Pulmonary artery endothelial cell (primary cell): ENCODE measurements at regions not wholly inside any gene's neighbourhood (a gene's known extent, or its start where the extent isn't known, plus 50 kb on each side); places are given as distances from the start of the nearest gene placed in this dataset.

Source experiments
- DNase-seq: peaks from one replicate; pipeline ENCODE4 v3.0.0-alpha.2; 2011; ENCODE audit warnings: low read depth, low spot score

GRCh38 chr5:125823572-125823971 is 599.6 kb upstream of the GRAMD2B start:
- DNase-seq = no peak

DNA sequence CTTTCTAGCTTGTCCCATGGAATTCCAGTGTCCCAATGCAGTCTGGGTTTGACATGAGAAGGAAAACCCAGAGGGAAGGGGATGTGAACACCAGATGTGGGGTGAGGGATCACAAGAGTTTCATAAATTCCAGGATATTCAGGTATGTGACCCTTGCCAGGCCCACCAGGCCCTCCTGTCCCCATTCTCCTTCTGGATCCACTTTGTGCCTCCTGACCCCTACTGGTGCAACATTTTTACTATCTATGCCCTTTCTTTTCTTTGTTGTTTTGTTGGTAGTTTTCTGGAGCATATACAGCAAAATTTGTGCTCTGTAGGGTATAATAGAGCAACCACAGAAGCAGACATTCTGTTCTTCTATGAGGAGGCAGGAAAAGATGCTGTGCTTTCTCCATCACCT is 597.0 kb upstream of the GRAMD2B start:
- no peak for DNase-seq

DNA sequence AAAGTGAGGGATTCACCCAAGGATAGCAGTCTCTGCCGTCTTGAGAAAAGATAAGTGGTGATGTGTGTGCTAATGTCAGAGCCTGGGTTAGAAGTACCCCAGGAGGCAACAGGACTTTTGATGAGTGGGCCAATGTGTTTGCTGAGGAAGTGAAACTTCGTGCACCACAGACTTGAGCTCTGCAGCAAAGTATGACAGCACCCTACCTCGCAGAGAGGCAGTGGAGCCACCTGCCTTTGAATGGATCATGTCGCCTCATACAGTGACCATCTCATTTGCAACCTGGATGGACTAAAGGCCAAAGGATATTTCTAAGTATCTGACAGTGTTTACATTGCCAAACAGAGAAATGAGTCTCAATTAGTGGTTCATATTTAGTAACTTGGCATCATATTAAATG is 593.9 kb upstream of the GRAMD2B start:
- no peak for DNase-seq

DNA sequence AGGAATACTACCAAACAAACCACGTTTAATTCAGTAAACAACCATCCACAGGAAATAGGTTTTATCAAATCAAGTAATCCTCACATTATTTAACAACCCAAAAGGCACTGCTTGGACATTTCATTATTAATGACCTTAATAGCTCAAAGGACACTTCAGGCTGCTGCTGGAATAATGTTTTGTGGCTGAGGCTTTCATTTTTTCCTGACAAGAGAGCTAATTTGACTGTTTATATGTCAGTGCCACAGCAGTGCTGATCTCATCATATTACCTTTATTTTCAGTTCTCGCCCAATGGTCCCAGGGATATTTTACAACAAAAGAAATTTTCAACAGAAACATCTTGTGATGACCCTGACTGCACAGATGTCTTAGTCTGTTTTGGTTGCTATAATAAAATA is 589.8 kb upstream of the GRAMD2B start:
- DNase-seq = no peak

DNA sequence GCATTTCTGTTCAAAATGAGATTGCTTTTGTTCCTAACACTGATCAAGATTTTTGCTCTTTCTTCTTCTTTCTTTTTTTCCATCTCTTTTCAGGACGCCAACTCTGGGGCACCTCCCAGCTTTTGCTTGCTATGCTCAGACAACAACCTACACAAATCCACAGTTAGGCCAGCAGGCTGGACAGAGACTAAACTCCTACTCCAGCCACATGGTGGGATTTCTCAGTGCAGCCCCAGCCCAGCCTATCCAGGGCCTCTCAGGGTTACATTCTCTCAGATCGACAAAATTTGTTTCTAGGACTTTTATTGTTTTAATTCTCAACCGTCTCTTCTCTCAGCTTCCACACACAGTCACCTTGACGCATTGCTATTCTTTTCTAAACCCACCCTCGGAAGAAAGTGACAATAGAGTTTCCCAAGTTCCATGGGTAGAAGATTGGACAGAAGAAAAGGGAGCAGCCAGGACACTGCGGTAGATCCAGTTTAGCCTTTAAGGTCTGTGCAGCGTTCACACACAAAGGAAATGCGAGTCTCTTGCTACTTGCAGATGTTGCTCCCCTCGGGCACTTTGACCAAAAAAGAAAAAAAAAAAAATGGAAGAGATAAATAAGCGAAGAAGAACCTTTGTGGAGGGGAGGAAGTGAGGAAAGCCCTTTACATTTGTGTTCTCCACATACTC is 588.6 kb upstream of the GRAMD2B start:
- no peak for DNase-seq

- peak; percentile 3 for DNase-seq
Measured at GRCh38 chr5:125835293-125836172, 587.7 kb upstream of the GRAMD2B start.

DNA sequence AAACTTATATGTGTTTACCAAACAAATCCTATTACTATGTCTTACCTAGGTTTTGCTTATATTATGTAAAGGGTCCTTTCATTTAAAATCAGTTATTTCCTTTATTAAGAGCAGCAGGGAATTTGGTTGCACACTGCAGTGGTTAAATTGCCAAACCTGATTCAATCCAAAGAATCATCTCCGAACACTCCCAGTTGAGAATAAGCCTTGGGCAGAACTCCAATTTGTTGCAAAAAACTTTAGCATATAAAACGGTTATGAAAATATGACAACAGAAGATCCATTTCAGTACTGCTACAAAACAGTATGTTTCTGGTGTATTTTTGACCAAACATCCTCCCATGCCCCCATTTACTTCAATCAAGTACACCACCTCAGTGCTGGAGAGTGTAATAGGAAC is 587.0 kb upstream of the GRAMD2B start:
- DNase-seq = no peak

GRCh38 chr5:125837866-125838265 is 585.3 kb upstream of the GRAMD2B start:
- no peak for DNase-seq

GRCh38 chr5:125847561-125847960 is 575.6 kb upstream of the GRAMD2B start:
- no peak for DNase-seq

- DNase-seq = no peak
Measured at GRCh38 chr5:125848751-125849150, 574.5 kb upstream of the GRAMD2B start.

DNA sequence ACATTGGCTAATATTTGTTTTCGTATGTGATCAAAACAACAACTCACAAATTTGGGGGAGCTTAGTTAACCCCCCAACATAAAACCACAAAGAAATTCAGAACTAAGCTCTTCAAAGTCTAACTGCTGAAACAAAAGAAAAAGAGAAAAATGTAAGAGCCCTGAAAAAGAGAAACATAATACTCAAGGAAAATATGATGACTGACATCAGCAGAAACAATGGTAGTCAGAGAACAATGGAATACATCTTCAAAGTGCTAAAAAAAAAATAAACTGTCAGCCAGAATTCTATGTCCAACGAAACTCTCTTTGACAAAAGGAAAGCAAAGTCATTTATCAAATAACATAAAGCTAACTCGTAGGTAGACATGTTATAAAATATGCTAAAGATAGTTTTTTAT is 566.3 kb upstream of the GRAMD2B start:
- no peak for DNase-seq

GRCh38 chr5:125863579-125863978 is 559.6 kb upstream of the GRAMD2B start:
- DNase-seq = no peak

- DNase-seq = no peak
Measured at GRCh38 chr5:125865166-125865815, 557.9 kb upstream of the GRAMD2B start.

GRCh38 chr5:125868036-125868435 is 555.2 kb upstream of the GRAMD2B start:
- no peak for DNase-seq

DNA sequence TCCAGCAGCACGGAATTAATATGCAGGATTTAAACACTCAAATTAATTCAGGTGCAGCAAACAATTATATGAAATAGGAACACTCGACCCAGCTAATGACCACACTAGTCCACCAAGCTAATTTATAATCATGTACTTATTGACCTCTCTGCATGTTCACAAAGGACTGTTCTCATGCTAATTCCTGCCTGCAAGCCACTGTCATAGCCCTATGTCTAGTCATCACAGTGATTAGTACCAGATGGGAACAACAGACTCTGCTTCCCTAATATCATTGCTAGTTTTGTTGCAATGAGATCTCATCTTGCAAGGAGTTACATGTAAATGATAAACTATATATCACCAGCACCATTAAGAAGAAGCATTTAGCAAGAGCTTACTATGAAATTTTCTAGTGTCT is 553.0 kb upstream of the GRAMD2B start:
- no peak for DNase-seq

DNA sequence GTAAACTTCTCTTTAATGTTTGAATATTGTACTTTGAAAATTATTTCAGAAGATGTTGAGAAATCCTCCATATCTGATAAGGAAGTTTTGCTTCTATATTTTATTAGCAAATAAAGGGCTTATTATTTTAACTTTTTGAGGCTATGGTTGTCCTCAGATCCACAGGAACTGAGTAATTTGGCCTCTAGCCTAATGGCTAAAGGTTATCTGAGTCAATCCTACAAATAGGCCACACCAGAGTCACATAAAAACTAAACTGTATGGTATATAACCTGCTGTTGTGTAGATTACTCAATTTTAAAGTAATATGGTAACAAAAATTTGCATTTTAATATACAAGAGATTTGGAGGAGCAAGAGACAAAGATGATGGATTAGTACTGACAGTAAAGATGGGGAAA is 549.2 kb upstream of the GRAMD2B start:
- DNase-seq = no peak

- no peak for DNase-seq
Measured at GRCh38 chr5:125874717-125875116, 548.5 kb upstream of the GRAMD2B start.

DNA sequence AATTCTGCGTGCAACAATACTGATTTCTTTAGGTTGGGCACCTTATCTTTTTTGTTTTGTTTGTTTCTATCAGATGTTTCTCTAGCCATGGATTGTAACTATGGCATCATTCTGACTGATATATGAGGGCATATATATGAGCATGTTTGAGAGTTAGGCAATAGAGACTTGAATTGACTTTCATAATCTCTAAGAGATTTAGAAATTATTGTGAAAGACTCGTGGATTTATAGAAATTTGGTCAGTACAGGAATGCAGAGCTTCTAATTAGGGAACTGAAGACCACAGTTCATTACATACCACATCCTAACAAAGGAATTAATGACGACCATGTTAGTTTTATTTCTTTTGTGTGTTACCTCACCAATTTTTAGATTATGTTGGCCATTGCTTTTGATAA is 546.0 kb upstream of the GRAMD2B start:
- no peak for DNase-seq

DNA sequence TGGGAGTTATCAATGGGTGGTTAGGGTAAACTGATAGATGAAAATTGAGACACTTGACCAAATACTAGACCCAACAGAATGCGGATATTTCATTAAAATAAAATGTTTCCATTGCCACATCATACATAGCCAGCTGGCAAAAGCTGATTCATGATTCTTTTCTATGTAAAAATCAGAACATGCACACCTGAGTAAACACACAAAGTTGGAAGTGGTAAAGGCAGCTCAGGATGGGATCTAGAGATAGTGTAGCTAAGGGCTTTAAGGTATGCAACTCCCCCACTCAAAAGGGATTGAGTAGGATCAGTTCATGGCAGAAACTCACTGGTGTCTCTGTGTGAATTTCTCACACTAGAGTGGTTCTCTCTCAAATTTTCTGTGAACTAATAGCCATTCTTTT is 541.1 kb upstream of the GRAMD2B start:
- no peak for DNase-seq

GRCh38 chr5:125883223-125883622 is 540.0 kb upstream of the GRAMD2B start:
- no peak for DNase-seq

DNA sequence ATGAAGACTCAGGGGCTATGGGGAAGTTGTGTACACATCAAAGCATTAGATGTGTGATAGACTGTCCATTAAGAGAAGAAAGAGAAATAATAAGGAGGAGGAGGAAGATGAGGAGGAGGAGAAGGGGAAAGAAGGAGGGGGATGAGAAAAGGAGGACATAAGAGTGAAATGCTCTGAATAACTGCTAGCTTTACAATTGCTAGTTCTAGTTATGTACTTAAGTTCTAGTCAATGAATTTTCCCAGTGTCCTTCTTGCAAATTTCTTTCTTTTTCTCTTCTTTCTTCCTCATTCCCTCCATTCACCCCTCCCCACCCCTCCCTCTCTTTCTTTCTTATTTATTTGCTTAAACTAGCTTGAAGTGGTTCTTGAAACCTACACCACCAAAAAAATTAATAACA is 534.9 kb upstream of the GRAMD2B start:
- DNase-seq = no peak

- no peak for DNase-seq
Measured at GRCh38 chr5:125890511-125890931, 532.7 kb upstream of the GRAMD2B start.
